Endothelial cell of umbilical vein (primary cell): ENCODE measurements at regions not wholly inside any gene's neighbourhood (a gene's known extent, or its start where the extent isn't known, plus 50 kb on each side); places are given as distances from the start of the nearest gene placed in this dataset.

Source experiments
- BruUV-seq: library from RNA; stranded (reverse); fragments of 400-500 nt; replicated peaks from 2 replicates; lab custom pipeline; 2021; lab: Mats Ljungman, UMichigan
- CTCF ChIA-PET: fragments of 300-600, 350-600 bp; sonication (Branson Sonifier 250); formaldehyde crosslinking; loops from one replicate; lab custom pipeline; 2021; ENCODE audit warnings: antibody characterized with exemption, inconsistent platforms; lab: Charles Lee
- POLR2A ChIA-PET: fragments of 300-600, 350-600 bp; sonication (Branson Sonifier 250); formaldehyde crosslinking; loops from one replicate; lab custom pipeline; 2021; ENCODE audit warnings: antibody characterized with exemption, inconsistent platforms; lab: Charles Lee
- DNase-seq: peaks from one replicate; pipeline ENCODE4 v3.0.0-alpha.2; 2011; ENCODE audit warnings: low read depth, low spot score
- FAIRE-seq: peaks from 2 replicates; lab custom pipeline; 2011; peaks lifted over from hg19 to GRCh38; lab: Jason Lieb, UNC
- H2AFZ ChIP-seq: 2 replicates; pipeline ENCODE4 v1.6.0; 2012; ENCODE audit warnings: low read depth, low read length, control low read depth, inconsistent platforms
- H3K27ac ChIP-seq: 2 replicates; pipeline ENCODE4 v1.5.1; 2011; ENCODE audit warnings: low read depth, mild to moderate bottlenecking, control low read depth, low read length, moderate library complexity; ENCODE audit not compliant: insufficient read depth
- H3K27me3 ChIP-seq, 2 experiments: 2 replicates each; pipeline versions ENCODE4 v1.6.0 to v1.6.1; 2011; ENCODE audit warnings: low read length in 2 of 2, mixed read lengths in 1 of 2; ENCODE audit not compliant: control insufficient read depth in 2 of 2, insufficient read depth in 2 of 2
- H3K36me3 ChIP-seq, 2 experiments: 2 replicates in 1 of 2; 3 replicates in 1 of 2; pipeline ENCODE4 v1.5.1; 2011; ENCODE audit warnings: low read length in 2 of 2, mild to moderate bottlenecking in 1 of 2, moderate library complexity in 1 of 2; ENCODE audit not compliant: control insufficient read depth in 2 of 2, insufficient read depth in 2 of 2; ENCODE audit errors: extremely low read depth in 1 of 2
- H3K4me1 ChIP-seq: 3 replicates; pipeline ENCODE4 v1.5.1; 2011; ENCODE audit warnings: mild to moderate bottlenecking, low read length; ENCODE audit not compliant: control insufficient read depth, insufficient read depth; ENCODE audit errors: extremely low read depth
- H3K4me2 ChIP-seq: 2 replicates; pipeline ENCODE4 v1.6.1; 2011; ENCODE audit warnings: low read length, control low read depth, mixed read lengths; ENCODE audit not compliant: insufficient read depth
- H3K4me3 ChIP-seq, 3 experiments: fragments of 200-600 bp in 1 of 3; sonication (generic), shearing (Covaris generic) in 1 of 3; replicated peaks in 1 of 3; 2 replicates each; pipeline ENCODE4 v1.5.1; 2011 to 2016; ENCODE audit warnings: control low read depth in 3 of 3, low read length in 3 of 3, mild to moderate bottlenecking in 2 of 3, inconsistent platforms in 1 of 3, low read depth in 1 of 3, moderate library complexity in 1 of 3; ENCODE audit not compliant: insufficient read depth in 1 of 3
- H3K79me2 ChIP-seq: 2 replicates; pipeline ENCODE4 v1.6.0; 2012; ENCODE audit warnings: low read length, inconsistent platforms; ENCODE audit not compliant: control insufficient read depth, insufficient read depth
- H3K9ac ChIP-seq: replicated peaks from 2 replicates; pipeline ENCODE3; 2011; ENCODE audit warnings: low read length, control low read depth; ENCODE audit not compliant: insufficient read depth; ENCODE audit errors: extremely low read depth
- H3K9me1 ChIP-seq: replicated peaks from 3 replicates; pipeline ENCODE4 v1.6.0; 2011; ENCODE audit warnings: mild to moderate bottlenecking, low read length; ENCODE audit not compliant: control insufficient read depth, insufficient read depth; ENCODE audit errors: extremely low read depth
- H3K9me3 ChIP-seq: replicated peaks from 2 replicates; pipeline ENCODE4 v1.5.1; 2012; ENCODE audit warnings: low read length, inconsistent platforms; ENCODE audit not compliant: control insufficient read depth, insufficient read depth
- H4K20me1 ChIP-seq: replicated peaks from 2 replicates; pipeline ENCODE3; 2011; ENCODE audit warnings: mild to moderate bottlenecking, low read length; ENCODE audit not compliant: control insufficient read depth, insufficient read depth; ENCODE audit errors: extremely low read depth
- CTCF ChIP-seq, 2 donors: IDR thresholded peaks; 1 replicate in 1 of 2; 2 replicates in 1 of 2; pipeline ENCODE4 v1.5.1; 2011; ENCODE audit warnings: low read length in 2 of 2, mild to moderate bottlenecking in 2 of 2, moderate library complexity in 2 of 2, control low read depth in 1 of 2, inconsistent platforms in 1 of 2, low read depth in 1 of 2; ENCODE audit not compliant: insufficient read depth in 1 of 2; ENCODE audit errors: extremely low read depth in 1 of 2
- EZH2 ChIP-seq: IDR thresholded peaks from 2 replicates; pipeline ENCODE4 v1.6.1; 2012; ENCODE audit warnings: borderline replicate concordance, low read depth, mild to moderate bottlenecking, moderate library complexity, low read length, inconsistent platforms; ENCODE audit not compliant: severe bottlenecking
- FOS ChIP-seq: IDR thresholded peaks from 2 replicates; pipeline ENCODE4 v1.6.1; 2011; ENCODE audit warnings: mild to moderate bottlenecking, low read length, moderate library complexity, borderline replicate concordance; ENCODE audit not compliant: insufficient read depth
- GATA2 ChIP-seq: IDR thresholded peaks from 2 replicates; pipeline ENCODE4 v1.7.0; 2011; ENCODE audit warnings: low read depth, mild to moderate bottlenecking, moderate library complexity, mixed read lengths, low read length; ENCODE audit not compliant: insufficient read length, insufficient read depth
- JUN ChIP-seq: IDR thresholded peaks from 2 replicates; pipeline ENCODE4 v1.6.1; 2011; ENCODE audit warnings: borderline replicate concordance, low read depth; ENCODE audit not compliant: insufficient read length, insufficient read depth
- MAX ChIP-seq: IDR thresholded peaks from 2 replicates; pipeline ENCODE4 v1.6.1; 2011; ENCODE audit not compliant: insufficient read depth, insufficient read length
- MYC ChIP-seq: IDR thresholded peaks from one replicate; pipeline ENCODE4 v1.6.1; 2011; ENCODE audit warnings: mild to moderate bottlenecking, low read depth, low read length
- POLR2A ChIP-seq: IDR thresholded peaks from 2 replicates; pipeline ENCODE4 v1.6.1; 2012; ENCODE audit warnings: low read depth, mild to moderate bottlenecking, control low read depth, low read length
- POLR2AphosphoS5 ChIP-seq: IDR thresholded peaks from 2 replicates; pipeline ENCODE4 v1.6.1; 2012; ENCODE audit warnings: low read depth, mild to moderate bottlenecking, control low read depth, low read length, moderate library complexity; ENCODE audit not compliant: insufficient read depth
- dilution Hi-C: fragments of 300-500 bp; cut with MboI; formaldehyde crosslinking; loops from one replicate; pipeline ENCODE4 v1.15.0; 2019; ENCODE audit warnings: low sequenced_read_pairs; ENCODE audit not compliant: extremely low pct_ligation_motif_present
- intact Hi-C: fragments of 100-400 bp; cut with micrococcal nuclease; formaldehyde crosslinking; loops from one replicate; pipeline ENCODE4 v1.10.0; 2022

GRCh38 chr4:157837071-157837703 lies 335.6 kb downstream of the GASK1B start:
- FAIRE-seq (no peak), DNase-seq (no peak)
- Histone ChIP-seq H3K9me1 (no peaks in the 10 kb centered on the region), H3K4me3 (no peak overlapping the region), H3K4me2 (no peak overlapping the region), H2AFZ (no peak overlapping the region), H3K27me3 (no peaks in the 10 kb centered on the region), H3K9me3 (no peaks in the 10 kb centered on the region), H3K36me3 (no peaks in the 10 kb centered on the region), H4K20me1 (no peaks in the 10 kb centered on the region), H3K79me2 (no peaks in the 10 kb centered on the region), H3K9ac (no peak overlapping the region), H3K4me1 (no peaks in the 10 kb centered on the region), H3K27ac (no peak overlapping the region)
- no TSS peak for BruUV-seq
- ChIA-PET POLR2A (no interaction called here), CTCF (no interaction called here)
- intact Hi-C loops, result no loop called here
- TF ChIP-seq FOS (no peak), MAX (no peak), CTCF (IDR thresholded peaks at IDR 0.05; ENCODE audit: extremely low read depth in 1 of 2, insufficient read depth in 1 of 2, low read depth in 1 of 2, low read length in 2 of 2) (no peak), EZH2 (no peak), POLR2AphosphoS5 (no peak), GATA2 (no peak), MYC (no peak), POLR2A (no peak), JUN (no peak)
- dilution Hi-C loops, result no loop called here
